OCI-LY1 (cell line): ENCODE measurements at regions not wholly inside any gene's neighbourhood (a gene's known extent, or its start where the extent isn't known, plus 50 kb on each side); places are given as distances from the start of the nearest gene placed in this dataset.
"Not testable (repeated sequence)": the region's sequence is repeated elsewhere in the genome, so short reads cannot be mapped to it uniquely, and the experiment has no call there.

ENCODE experiments used
- EZH2 ChIP-seq: fragments of 200-600 bp; sonication (generic), shearing (Covaris generic); IDR thresholded peaks from 2 replicates; pipeline ENCODE4 v1.8.0; 2017; ENCODE audit warnings: borderline replicate concordance, mixed run types, mild to moderate bottlenecking, antibody characterized with exemption, low read length, moderate library complexity, mixed read lengths
- TF ChIP-seq, protein P1 (sequence below): fragments of 200-600 bp; sonication (generic), shearing (Covaris generic); IDR thresholded peaks from 2 replicates; pipeline ENCODE4 v1.5.1; 2017; ENCODE audit warnings: mild to moderate bottlenecking, antibody characterized with exemption, low read length, moderate library complexity, mixed read lengths

DNA sequence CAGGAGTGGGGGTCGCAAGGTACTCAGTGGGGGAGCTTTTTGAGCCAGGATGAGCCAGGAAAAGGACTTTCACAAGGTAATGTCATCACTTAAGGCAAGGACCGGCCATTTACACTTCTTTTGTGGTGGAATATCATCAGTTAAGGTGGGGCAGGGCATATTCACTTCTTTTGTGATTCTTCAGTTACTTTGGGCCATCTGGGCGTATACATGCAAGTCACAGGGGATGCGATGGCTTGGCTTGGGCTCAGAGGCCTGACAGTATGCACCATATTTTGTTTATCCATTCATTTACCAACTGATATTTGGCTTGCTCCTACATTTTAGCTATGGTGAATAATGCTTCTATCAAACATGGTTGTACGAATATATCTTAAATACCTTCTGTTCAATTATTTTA lies 1728.1 kb upstream of the AGA start:
- TF ChIP-seq, protein P1, sequence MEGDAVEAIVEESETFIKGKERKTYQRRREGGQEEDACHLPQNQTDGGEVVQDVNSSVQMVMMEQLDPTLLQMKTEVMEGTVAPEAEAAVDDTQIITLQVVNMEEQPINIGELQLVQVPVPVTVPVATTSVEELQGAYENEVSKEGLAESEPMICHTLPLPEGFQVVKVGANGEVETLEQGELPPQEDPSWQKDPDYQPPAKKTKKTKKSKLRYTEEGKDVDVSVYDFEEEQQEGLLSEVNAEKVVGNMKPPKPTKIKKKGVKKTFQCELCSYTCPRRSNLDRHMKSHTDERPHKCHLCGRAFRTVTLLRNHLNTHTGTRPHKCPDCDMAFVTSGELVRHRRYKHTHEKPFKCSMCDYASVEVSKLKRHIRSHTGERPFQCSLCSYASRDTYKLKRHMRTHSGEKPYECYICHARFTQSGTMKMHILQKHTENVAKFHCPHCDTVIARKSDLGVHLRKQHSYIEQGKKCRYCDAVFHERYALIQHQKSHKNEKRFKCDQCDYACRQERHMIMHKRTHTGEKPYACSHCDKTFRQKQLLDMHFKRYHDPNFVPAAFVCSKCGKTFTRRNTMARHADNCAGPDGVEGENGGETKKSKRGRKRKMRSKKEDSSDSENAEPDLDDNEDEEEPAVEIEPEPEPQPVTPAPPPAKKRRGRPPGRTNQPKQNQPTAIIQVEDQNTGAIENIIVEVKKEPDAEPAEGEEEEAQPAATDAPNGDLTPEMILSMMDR, result not testable (repeated sequence)
- TF ChIP-seq EZH2, result not testable (repeated sequence)
